Trophoblast cell (in vitro differentiated cells and primary cell): ENCODE measurements at regions not wholly inside any gene's neighbourhood (a gene's known extent, or its start where the extent isn't known, plus 50 kb on each side); places are given as distances from the start of the nearest gene placed in this dataset.

Experiments
- DNase-seq, 2 donors: peaks; one replicate each; pipeline ENCODE4 v3.0.0-alpha.2; 2016
- H2AFZ ChIP-seq: 2 replicates; pipeline ENCODE4 v1.6.1; 2013; ENCODE audit warnings: low read length, moderate library complexity, mild to moderate bottlenecking; ENCODE audit not compliant: insufficient read depth, poor library complexity
- H2AK5ac ChIP-seq: 2 replicates; pipeline ENCODE4 v1.6.1; 2013; ENCODE audit warnings: mild to moderate bottlenecking, low read length
- H2BK120ac ChIP-seq: 2 replicates; pipeline ENCODE4 v1.6.1; 2013; ENCODE audit warnings: low read length, mild to moderate bottlenecking, moderate library complexity; ENCODE audit not compliant: insufficient read depth, poor library complexity
- H2BK12ac ChIP-seq: 2 replicates; pipeline ENCODE4 v1.6.1; 2013; ENCODE audit warnings: mild to moderate bottlenecking, low read length, moderate library complexity
- H2BK5ac ChIP-seq: 2 replicates; pipeline ENCODE4 v1.6.1; 2013; ENCODE audit warnings: low read length, low read depth, moderate library complexity, mild to moderate bottlenecking; ENCODE audit not compliant: poor library complexity
- H3K14ac ChIP-seq: 2 replicates; pipeline ENCODE4 v1.6.1; 2013; ENCODE audit warnings: mild to moderate bottlenecking, low read length
- H3K18ac ChIP-seq: 2 replicates; pipeline ENCODE4 v1.6.1; 2013; ENCODE audit warnings: mild to moderate bottlenecking, low read length
- H3K23ac ChIP-seq: 2 replicates; pipeline ENCODE4 v1.6.1; 2013; ENCODE audit warnings: low read length
- H3K27ac ChIP-seq: 2 replicates; pipeline ENCODE4 v1.5.1; 2013; ENCODE audit warnings: low read depth, mild to moderate bottlenecking, inconsistent platforms, low read length, moderate library complexity
- H3K27me3 ChIP-seq: 2 replicates; pipeline ENCODE4 v1.6.1; 2013; ENCODE audit warnings: inconsistent platforms, mild to moderate bottlenecking, low read length, moderate library complexity; ENCODE audit not compliant: insufficient read depth
- H3K36me3 ChIP-seq, 2 experiments: 1 replicate in 1 of 2; 2 replicates in 1 of 2; pipeline ENCODE4 v1.6.1; 2013; ENCODE audit warnings: low read length in 2 of 2, mild to moderate bottlenecking in 2 of 2, moderate library complexity in 1 of 2; ENCODE audit not compliant: insufficient read depth in 2 of 2, control insufficient read depth in 1 of 2
- H3K4ac ChIP-seq: 2 replicates; pipeline ENCODE4 v1.6.1; 2013; ENCODE audit warnings: low read depth, mild to moderate bottlenecking, low read length, moderate library complexity
- H3K4me1 ChIP-seq, 2 experiments: 1 replicate in 1 of 2; 2 replicates in 1 of 2; pipeline ENCODE4 v1.6.1; 2013; ENCODE audit warnings: low read length in 2 of 2, mild to moderate bottlenecking in 2 of 2, moderate library complexity in 1 of 2; ENCODE audit not compliant: insufficient read depth in 2 of 2, control insufficient read depth in 1 of 2
- H3K4me2 ChIP-seq: 2 replicates; pipeline ENCODE4 v1.6.1; 2013; ENCODE audit warnings: inconsistent platforms, mild to moderate bottlenecking, low read length, moderate library complexity
- H3K4me3 ChIP-seq: 2 replicates; pipeline ENCODE4 v1.5.1; 2013; ENCODE audit warnings: mild to moderate bottlenecking, low read depth, low read length, inconsistent platforms
- H3K79me1 ChIP-seq: one replicate; pipeline ENCODE4 v1.6.1; 2013; ENCODE audit warnings: low read length
- H3K79me2 ChIP-seq: 2 replicates; pipeline ENCODE4 v1.6.1; 2013; ENCODE audit warnings: low read length, mild to moderate bottlenecking; ENCODE audit not compliant: control insufficient read depth, insufficient read depth, poor library complexity
- H3K9ac ChIP-seq: 2 replicates; pipeline ENCODE4 v1.6.1; 2013; ENCODE audit warnings: mild to moderate bottlenecking, low read length
- H3K9me3 ChIP-seq: 2 replicates; pipeline ENCODE4 v1.6.1; 2013; ENCODE audit warnings: low read depth, mild to moderate bottlenecking, control low read depth, inconsistent platforms, low read length; ENCODE audit not compliant: insufficient read depth
- H4K12ac ChIP-seq: 2 replicates; pipeline ENCODE4 v1.6.1; 2013; ENCODE audit warnings: low read depth, mild to moderate bottlenecking, low read length, moderate library complexity
- H4K8ac ChIP-seq: 2 replicates; pipeline ENCODE4 v1.6.1; 2013; ENCODE audit warnings: low read depth, mild to moderate bottlenecking, low read length, moderate library complexity
- H4K91ac ChIP-seq: one replicate; pipeline ENCODE4 v1.6.1; 2013; ENCODE audit warnings: low read depth, mild to moderate bottlenecking, low read length, moderate library complexity
- WGBS: extraction: QIAGEN DNeasy Blood & Tissue Kit; methylation state at CpG from one replicate; pipeline ENCODE4 v1.1.7; 2013; ENCODE audit warnings: missing lambda C conversion rate; ENCODE audit not compliant: insufficient read length, insufficient coverage; ENCODE audit errors: extremely low coverage; 5-methylcytosine and 5-hydroxymethylcytosine counted together

DNA sequence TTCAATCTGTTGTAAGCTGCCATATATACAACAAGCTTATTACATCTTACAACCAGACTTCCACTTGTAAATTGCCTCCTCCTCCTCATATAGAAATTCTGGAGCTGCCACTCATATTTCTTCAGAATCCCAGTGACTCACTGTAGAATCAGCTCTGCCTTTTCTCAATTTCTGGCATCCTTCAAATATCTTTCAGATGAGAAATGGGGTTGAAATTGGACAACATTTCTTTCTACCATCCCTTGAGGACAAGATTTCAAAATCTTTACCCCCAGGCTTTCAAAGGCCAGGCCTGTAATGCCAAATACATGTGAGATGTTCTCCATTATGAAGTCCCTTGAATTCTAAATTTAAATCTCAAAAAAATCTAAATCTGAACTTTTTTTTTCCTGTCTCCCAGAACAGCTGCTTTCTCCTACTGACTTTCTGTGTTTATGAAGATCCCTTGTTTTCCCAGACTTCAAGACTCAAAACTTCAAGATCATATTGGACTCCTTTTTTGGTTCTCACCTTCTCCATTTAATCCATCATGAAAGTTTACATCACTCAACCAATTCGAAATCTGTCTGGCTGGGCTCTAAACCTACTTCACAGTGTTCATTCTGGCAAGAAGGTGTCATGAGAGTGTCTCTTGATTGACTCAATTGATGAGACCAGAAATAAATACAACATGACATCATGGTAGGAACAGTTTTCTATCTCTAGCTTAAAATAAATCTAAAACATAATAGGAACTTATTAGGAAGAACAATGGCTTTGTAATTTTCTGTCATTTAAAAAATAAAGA lies 109.8 kb downstream of the HMHB1 start:
- H2AFZ ChIP-seq = no peak overlapping the region
- H2BK120ac ChIP-seq = peak overlapping the region; percentile 66
- no peak overlapping the region for H3K23ac ChIP-seq
- H3K4me3 ChIP-seq = no peak overlapping the region
- H3K9ac ChIP-seq = no peak overlapping the region
- H2BK5ac ChIP-seq = peak overlapping the region; percentile 76
- no peaks in the 10 kb centered on the region for H3K36me3 ChIP-seq
- H2BK12ac ChIP-seq = no peak overlapping the region
- H4K91ac ChIP-seq = no peak overlapping the region
- DNase-seq = peak; percentile 72 to 97
- H4K12ac ChIP-seq = no peak overlapping the region
- peaks cover 4% of the 10 kb centered on the region for H3K79me1 ChIP-seq
- H3K27me3 ChIP-seq = no peaks in the 10 kb centered on the region
- no peak overlapping the region for H3K4ac ChIP-seq
- H4K8ac ChIP-seq = no peak overlapping the region
- peaks cover 3 to 7% of the 10 kb centered on the region in 2 experiments for H3K4me1 ChIP-seq
- H3K14ac ChIP-seq = no peak overlapping the region
- H2AK5ac ChIP-seq = no peak overlapping the region
- no peak overlapping the region for H3K18ac ChIP-seq
- H3K79me2 ChIP-seq = no peaks in the 10 kb centered on the region
- peak overlapping the region; percentile 53 for H3K27ac ChIP-seq
- H3K9me3 ChIP-seq = no peaks in the 10 kb centered on the region
- no CpG with 5 or more reads among the region's 1 CpG for WGBS
- no peak overlapping the region for H3K4me2 ChIP-seq

DNA sequence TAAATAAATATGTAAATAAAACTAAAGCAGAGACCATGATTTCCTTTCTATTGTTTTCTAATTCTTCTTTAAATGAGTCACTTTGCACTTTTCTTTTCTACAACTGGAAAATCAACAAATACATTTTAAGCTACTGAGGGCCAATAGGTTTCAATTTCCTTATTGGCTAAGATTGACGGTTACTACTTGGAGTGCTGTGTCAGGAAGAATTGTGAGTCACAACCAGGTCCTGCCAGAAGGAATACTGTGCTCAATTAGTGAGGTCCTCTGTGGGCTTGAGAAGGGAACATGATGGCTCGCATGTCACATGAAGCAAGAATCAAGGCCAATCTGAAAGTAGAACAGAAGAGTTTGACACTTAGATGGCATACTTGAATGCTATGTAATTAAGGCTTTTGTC lies 110.8 kb downstream of the HMHB1 start:
- H3K4me1 ChIP-seq = peaks cover 3 to 7% of the 10 kb centered on the region in 2 experiments
- no peaks in the 10 kb centered on the region for H3K79me2 ChIP-seq
- no peak overlapping the region for H3K27ac ChIP-seq
- no peak overlapping the region for H3K23ac ChIP-seq
- no peak overlapping the region for H4K91ac ChIP-seq
- no peaks in the 10 kb centered on the region for H3K27me3 ChIP-seq
- no peaks in the 10 kb centered on the region for H3K36me3 ChIP-seq
- no peak overlapping the region for H3K4me2 ChIP-seq
- no peak overlapping the region for H3K9ac ChIP-seq
- H3K14ac ChIP-seq = no peak overlapping the region
- WGBS = no CpG with 5 or more reads among the region's 2 CpGs
- no peak overlapping the region for H2AK5ac ChIP-seq
- peak; percentile 26 to 48 for DNase-seq
- no peak overlapping the region for H2AFZ ChIP-seq
- H3K9me3 ChIP-seq = no peaks in the 10 kb centered on the region
- H4K12ac ChIP-seq = no peak overlapping the region
- no peak overlapping the region for H2BK120ac ChIP-seq
- no peak overlapping the region for H2BK12ac ChIP-seq
- no peak overlapping the region for H3K4me3 ChIP-seq
- peaks cover 4% of the 10 kb centered on the region for H3K79me1 ChIP-seq
- no peak overlapping the region for H3K4ac ChIP-seq
- no peak overlapping the region for H3K18ac ChIP-seq
- no peak overlapping the region for H4K8ac ChIP-seq
- no peak overlapping the region for H2BK5ac ChIP-seq

DNA sequence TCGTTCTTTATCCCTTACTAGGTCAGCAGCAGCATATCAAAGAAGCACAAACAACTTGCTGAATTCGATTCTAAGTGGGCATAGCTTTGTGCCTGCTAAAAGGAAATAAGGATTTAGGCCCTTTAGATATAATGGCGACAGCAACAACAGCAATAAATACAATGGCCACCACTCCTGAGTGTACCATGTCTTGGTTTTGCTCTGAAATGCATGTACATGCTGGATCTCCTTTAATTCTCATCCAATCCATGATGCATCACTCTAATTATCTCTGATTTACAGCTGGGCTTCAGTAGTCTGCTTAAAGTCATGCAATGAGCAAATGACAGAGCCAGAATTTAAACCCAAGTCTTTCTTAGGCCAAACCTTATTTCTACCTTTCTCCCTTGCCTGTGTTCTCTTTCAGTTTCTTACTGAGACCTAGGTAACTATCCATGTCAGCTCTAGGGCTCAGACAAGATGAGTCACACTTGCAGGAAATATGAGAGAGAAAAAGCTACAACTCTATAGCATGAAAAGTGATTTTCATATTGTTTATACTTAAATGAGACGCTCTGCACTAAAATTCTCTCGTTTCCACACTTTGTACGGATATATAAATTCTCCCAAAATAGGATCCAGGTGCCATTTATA lies 111.8 kb downstream of the HMHB1 start:
- peaks cover 4% of the 10 kb centered on the region for H3K79me1 ChIP-seq
- no peak overlapping the region for H3K18ac ChIP-seq
- H2BK12ac ChIP-seq = no peak overlapping the region
- no peak overlapping the region for H2BK120ac ChIP-seq
- no peak overlapping the region for H3K4me2 ChIP-seq
- H2AFZ ChIP-seq = no peak overlapping the region
- H3K79me2 ChIP-seq = no peaks in the 10 kb centered on the region
- no CpG with 5 or more reads among the region's 6 CpGs for WGBS
- no peak overlapping the region for H3K9ac ChIP-seq
- H3K4me1 ChIP-seq = peaks cover 3 to 7% of the 10 kb centered on the region in 2 experiments
- H3K36me3 ChIP-seq = no peaks in the 10 kb centered on the region
- H3K27me3 ChIP-seq = no peaks in the 10 kb centered on the region
- H4K12ac ChIP-seq = no peak overlapping the region
- H2AK5ac ChIP-seq = no peak overlapping the region
- peak in 1 of 2 donors; percentile 42 for DNase-seq
- no peak overlapping the region for H4K8ac ChIP-seq
- no peak overlapping the region for H2BK5ac ChIP-seq
- no peaks in the 10 kb centered on the region for H3K9me3 ChIP-seq
- peak overlapping the region; percentile 3 for H3K27ac ChIP-seq
- H3K23ac ChIP-seq = no peak overlapping the region
- no peak overlapping the region for H3K4me3 ChIP-seq
- H3K14ac ChIP-seq = no peak overlapping the region
- no peak overlapping the region for H3K4ac ChIP-seq
- no peak overlapping the region for H4K91ac ChIP-seq

DNA sequence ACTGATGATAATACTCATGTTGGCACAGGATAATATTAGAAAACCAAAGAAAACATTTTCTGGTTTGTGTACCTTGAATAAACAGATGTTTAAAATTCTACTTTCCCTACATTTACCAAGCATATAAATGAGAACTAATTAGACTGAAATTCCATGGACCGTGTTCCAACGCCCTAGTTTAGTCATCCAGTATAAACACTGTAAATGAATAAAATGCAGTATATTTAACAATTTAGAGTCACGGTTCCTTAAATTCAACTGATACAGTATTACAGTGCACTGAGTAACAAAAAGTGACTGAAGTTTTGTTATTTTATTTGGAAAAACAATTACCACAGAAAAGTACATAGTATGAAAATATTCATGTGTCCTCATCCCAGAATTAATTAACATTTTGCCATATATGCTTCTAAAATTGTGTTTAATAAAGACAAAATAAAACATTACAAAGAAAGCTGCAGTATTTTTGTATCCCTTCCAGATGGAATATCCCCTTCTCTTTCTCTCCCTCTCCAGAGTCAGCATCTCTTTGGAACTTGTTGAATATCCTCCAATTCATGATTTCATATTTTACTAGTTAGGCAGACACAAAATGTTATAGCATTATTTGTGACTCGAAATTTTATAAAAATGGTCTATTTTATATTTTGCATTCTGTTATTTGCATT lies 112.5 kb downstream of the HMHB1 start:
- no peaks in the 10 kb centered on the region for H3K27me3 ChIP-seq
- no peak overlapping the region for H3K4me3 ChIP-seq
- no peak overlapping the region for H3K9ac ChIP-seq
- H2AK5ac ChIP-seq = no peak overlapping the region
- no CpG with 5 or more reads among the region's 4 CpGs for WGBS
- H3K4ac ChIP-seq = no peak overlapping the region
- H2BK120ac ChIP-seq = no peak overlapping the region
- H2BK5ac ChIP-seq = no peak overlapping the region
- H4K91ac ChIP-seq = no peak overlapping the region
- DNase-seq = no peak
- H3K4me2 ChIP-seq = no peak overlapping the region
- H2BK12ac ChIP-seq = no peak overlapping the region
- no peaks in the 10 kb centered on the region for H3K79me2 ChIP-seq
- no peak overlapping the region for H3K18ac ChIP-seq
- no peak overlapping the region for H4K12ac ChIP-seq
- H3K9me3 ChIP-seq = no peaks in the 10 kb centered on the region
- H3K79me1 ChIP-seq = peaks cover 4% of the 10 kb centered on the region
- H2AFZ ChIP-seq = no peak overlapping the region
- H3K14ac ChIP-seq = no peak overlapping the region
- no peak overlapping the region for H3K23ac ChIP-seq
- no peak overlapping the region for H4K8ac ChIP-seq
- H3K36me3 ChIP-seq = no peaks in the 10 kb centered on the region
- H3K27ac ChIP-seq = no peak overlapping the region
- H3K4me1 ChIP-seq = peaks cover 6 to 10% of the 10 kb centered on the region in 2 experiments
